OCI-LY1 (cell line): ENCODE measurements at regions not wholly inside any gene's neighbourhood (a gene's known extent, or its start where the extent isn't known, plus 50 kb on each side); places are given as distances from the start of the nearest gene placed in this dataset.

ENCODE experiments used
- EZH2 ChIP-seq: fragments of 200-600 bp; sonication (generic), shearing (Covaris generic); IDR thresholded peaks from 2 replicates; pipeline ENCODE4 v1.8.0; 2017; ENCODE audit warnings: borderline replicate concordance, mixed run types, mild to moderate bottlenecking, antibody characterized with exemption, low read length, moderate library complexity, mixed read lengths
- TF ChIP-seq, protein P1 (sequence below): fragments of 200-600 bp; sonication (generic), shearing (Covaris generic); IDR thresholded peaks from 2 replicates; pipeline ENCODE4 v1.5.1; 2017; ENCODE audit warnings: mild to moderate bottlenecking, antibody characterized with exemption, low read length, moderate library complexity, mixed read lengths

DNA sequence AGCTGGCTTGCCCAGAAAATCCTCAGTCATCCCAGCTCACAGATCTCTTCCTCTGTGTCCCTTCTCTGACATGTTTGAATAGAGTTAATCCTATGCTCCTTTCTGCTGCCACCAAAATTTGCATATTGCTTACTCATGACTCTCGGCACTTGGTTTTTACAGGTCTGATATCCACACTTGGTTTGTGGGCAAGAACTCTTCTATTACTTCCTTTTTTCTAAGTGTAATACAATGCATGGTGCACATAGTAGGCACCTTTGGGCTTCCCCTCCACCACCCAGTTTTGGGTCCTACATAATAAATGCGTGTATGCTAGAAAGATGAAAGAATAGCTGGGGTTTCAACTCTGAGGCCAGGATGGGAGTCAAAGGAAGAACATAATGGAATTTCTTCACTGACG lies 69.7 kb upstream of the GRK3 start:
- TF ChIP-seq, protein P1, sequence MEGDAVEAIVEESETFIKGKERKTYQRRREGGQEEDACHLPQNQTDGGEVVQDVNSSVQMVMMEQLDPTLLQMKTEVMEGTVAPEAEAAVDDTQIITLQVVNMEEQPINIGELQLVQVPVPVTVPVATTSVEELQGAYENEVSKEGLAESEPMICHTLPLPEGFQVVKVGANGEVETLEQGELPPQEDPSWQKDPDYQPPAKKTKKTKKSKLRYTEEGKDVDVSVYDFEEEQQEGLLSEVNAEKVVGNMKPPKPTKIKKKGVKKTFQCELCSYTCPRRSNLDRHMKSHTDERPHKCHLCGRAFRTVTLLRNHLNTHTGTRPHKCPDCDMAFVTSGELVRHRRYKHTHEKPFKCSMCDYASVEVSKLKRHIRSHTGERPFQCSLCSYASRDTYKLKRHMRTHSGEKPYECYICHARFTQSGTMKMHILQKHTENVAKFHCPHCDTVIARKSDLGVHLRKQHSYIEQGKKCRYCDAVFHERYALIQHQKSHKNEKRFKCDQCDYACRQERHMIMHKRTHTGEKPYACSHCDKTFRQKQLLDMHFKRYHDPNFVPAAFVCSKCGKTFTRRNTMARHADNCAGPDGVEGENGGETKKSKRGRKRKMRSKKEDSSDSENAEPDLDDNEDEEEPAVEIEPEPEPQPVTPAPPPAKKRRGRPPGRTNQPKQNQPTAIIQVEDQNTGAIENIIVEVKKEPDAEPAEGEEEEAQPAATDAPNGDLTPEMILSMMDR, result no peak
- TF ChIP-seq EZH2, result no peak
